SK-N-SH treated with all-trans-retinoic acid at 6 μM for 48 hours (cell line): ENCODE measurements at regions not wholly inside any gene's neighbourhood (a gene's known extent, or its start where the extent isn't known, plus 50 kb on each side); places are given as distances from the start of the nearest gene placed in this dataset.
A peak's percentile ranks its signal among the peaks of the same experiment; 100 is the strongest.

Source experiments
- ATAC-seq: fragments of 200-7000 bp; cut with Tn5 transposase; 3 replicates; pipeline ENCODE4 v1.9.1; 2020; ENCODE audit warnings: mild to moderate bottlenecking, moderate library complexity
- BACH2 ChIP-seq: fragments of 250-450 bp; sonication (Bioruptor Pico); IDR thresholded peaks from 2 replicates; pipeline ENCODE4 v1.9.0; 2021; ENCODE audit warnings: mild to moderate bottlenecking, borderline replicate concordance
- CSDC2 ChIP-seq: fragments of 250-450 bp; sonication (Bioruptor Pico); IDR thresholded peaks from 2 replicates; pipeline ENCODE4 v1.5.0; 2020; ENCODE audit warnings: mild to moderate bottlenecking, moderate library complexity
- ESRRG ChIP-seq: fragments of 250-450 bp; sonication (Bioruptor Pico); IDR thresholded peaks from 2 replicates; pipeline ENCODE4 v1.6.1; 2021; ENCODE audit warnings: mild to moderate bottlenecking
- ISL1 ChIP-seq: fragments of 250-450 bp; sonication (Bioruptor Pico); IDR thresholded peaks from 2 replicates; pipeline ENCODE4 v2.1.2; 2022; ENCODE audit warnings: mild to moderate bottlenecking, moderate library complexity
- OSR1 ChIP-seq: fragments of 250-450 bp; sonication (Bioruptor Pico); IDR thresholded peaks from 2 replicates; pipeline ENCODE4 v1.8.0; 2022; ENCODE audit warnings: moderate library complexity, mild to moderate bottlenecking, inconsistent platforms
- RARB ChIP-seq: fragments of 250-450 bp; sonication (Bioruptor Pico); IDR thresholded peaks from 2 replicates; pipeline ENCODE4 v1.8.0; 2021; ENCODE audit warnings: mild to moderate bottlenecking, moderate library complexity
- SNAI2 ChIP-seq: fragments of 250-450 bp; sonication (Bioruptor Pico); IDR thresholded peaks from 2 replicates; pipeline ENCODE4 v1.5.0; 2020; ENCODE audit warnings: mild to moderate bottlenecking, moderate library complexity
- TCF4 ChIP-seq: fragments of 250-450 bp; sonication (Bioruptor Pico); IDR thresholded peaks from 2 replicates; pipeline ENCODE4 v1.8.0; 2021; ENCODE audit warnings: mild to moderate bottlenecking, moderate library complexity, borderline replicate concordance
- TOX ChIP-seq: fragments of 250-450 bp; sonication (Bioruptor Pico); IDR thresholded peaks from 2 replicates; pipeline ENCODE4 v1.8.0; 2021; ENCODE audit warnings: mild to moderate bottlenecking, moderate library complexity, borderline replicate concordance
- ZC3H10 ChIP-seq: fragments of 250-450 bp; sonication (Bioruptor Pico); IDR thresholded peaks from 2 replicates; pipeline ENCODE4 v1.5.1; 2021; ENCODE audit warnings: mild to moderate bottlenecking, moderate library complexity
- ZFP3 ChIP-seq: fragments of 250-450 bp; sonication (Bioruptor Pico); IDR thresholded peaks from 2 replicates; pipeline ENCODE4 v1.5.0; 2020; ENCODE audit warnings: mild to moderate bottlenecking, moderate library complexity
- ZFP30 ChIP-seq: fragments of 450-650 bp; formaldehyde crosslinking; IDR thresholded peaks from 2 replicates; pipeline ENCODE4 v1.5.0; 2022; ENCODE audit warnings: mild to moderate bottlenecking, moderate library complexity
- ZNF565 ChIP-seq: fragments of 450-650 bp; formaldehyde crosslinking; conservative IDR thresholded peaks from 2 replicates; pipeline ENCODE4 v1.5.0; 2020; ENCODE audit warnings: low read depth, mild to moderate bottlenecking, moderate library complexity
- ZNF70 ChIP-seq: fragments of 450-650 bp; formaldehyde crosslinking; IDR thresholded peaks from 2 replicates; pipeline ENCODE4 v1.5.0; 2020; ENCODE audit warnings: mild to moderate bottlenecking, moderate library complexity
- TF ChIP-seq, protein P1 (sequence below): fragments of 250-450 bp; sonication (Bioruptor Pico); IDR thresholded peaks from 2 replicates; pipeline ENCODE4 v1.8.0; 2020; ENCODE audit warnings: mild to moderate bottlenecking, moderate library complexity, borderline replicate concordance
- TF ChIP-seq, protein P2 (sequence below): fragments of 250-450 bp; sonication (Bioruptor Pico); IDR thresholded peaks from 2 replicates; pipeline ENCODE4 v1.5.0; 2020; ENCODE audit warnings: mild to moderate bottlenecking, moderate library complexity
- TF ChIP-seq, protein P3 (sequence below): fragments of 250-450 bp; sonication (Bioruptor Pico); IDR thresholded peaks from 2 replicates; pipeline ENCODE4 v1.5.1; 2021; ENCODE audit warnings: mild to moderate bottlenecking, moderate library complexity
- TF ChIP-seq, protein P4 (sequence below): fragments of 250-450 bp; sonication (Bioruptor Pico); IDR thresholded peaks from 2 replicates; pipeline ENCODE4 v1.5.1; 2020; ENCODE audit warnings: low read depth, mild to moderate bottlenecking, moderate library complexity

DNA sequence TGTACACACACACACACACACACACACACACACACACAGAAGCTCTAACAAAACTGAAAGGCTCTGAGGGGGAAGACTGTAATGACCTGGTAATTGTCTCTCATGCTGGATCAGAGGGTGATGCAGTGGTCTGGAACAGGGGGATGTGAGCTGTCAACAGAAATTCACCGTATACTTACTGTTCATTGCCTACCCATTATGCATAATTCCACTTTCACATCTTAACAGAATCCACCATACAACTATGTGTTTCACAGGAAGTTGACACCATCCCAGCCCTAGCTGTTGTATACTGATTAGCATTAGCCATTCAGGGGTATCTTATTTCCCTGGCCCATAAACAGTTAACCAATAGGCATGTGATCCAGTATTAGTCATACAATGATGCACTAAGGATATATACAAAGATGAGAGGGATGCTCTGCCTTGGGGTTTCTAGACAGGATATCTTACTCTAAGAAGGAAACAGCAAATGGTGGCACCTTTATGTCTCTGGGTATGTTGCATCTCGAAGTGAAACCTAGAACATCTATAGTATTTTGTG is 396.5 kb upstream of the BRINP1 start (continued):
- TF ChIP-seq, protein P1, sequence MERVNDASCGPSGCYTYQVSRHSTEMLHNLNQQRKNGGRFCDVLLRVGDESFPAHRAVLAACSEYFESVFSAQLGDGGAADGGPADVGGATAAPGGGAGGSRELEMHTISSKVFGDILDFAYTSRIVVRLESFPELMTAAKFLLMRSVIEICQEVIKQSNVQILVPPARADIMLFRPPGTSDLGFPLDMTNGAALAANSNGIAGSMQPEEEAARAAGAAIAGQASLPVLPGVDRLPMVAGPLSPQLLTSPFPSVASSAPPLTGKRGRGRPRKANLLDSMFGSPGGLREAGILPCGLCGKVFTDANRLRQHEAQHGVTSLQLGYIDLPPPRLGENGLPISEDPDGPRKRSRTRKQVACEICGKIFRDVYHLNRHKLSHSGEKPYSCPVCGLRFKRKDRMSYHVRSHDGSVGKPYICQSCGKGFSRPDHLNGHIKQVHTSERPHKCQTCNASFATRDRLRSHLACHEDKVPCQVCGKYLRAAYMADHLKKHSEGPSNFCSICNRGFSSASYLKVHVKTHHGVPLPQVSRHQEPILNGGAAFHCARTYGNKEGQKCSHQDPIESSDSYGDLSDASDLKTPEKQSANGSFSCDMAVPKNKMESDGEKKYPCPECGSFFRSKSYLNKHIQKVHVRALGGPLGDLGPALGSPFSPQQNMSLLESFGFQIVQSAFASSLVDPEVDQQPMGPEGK (CRISPR knock-in tag), result no peak

DNA sequence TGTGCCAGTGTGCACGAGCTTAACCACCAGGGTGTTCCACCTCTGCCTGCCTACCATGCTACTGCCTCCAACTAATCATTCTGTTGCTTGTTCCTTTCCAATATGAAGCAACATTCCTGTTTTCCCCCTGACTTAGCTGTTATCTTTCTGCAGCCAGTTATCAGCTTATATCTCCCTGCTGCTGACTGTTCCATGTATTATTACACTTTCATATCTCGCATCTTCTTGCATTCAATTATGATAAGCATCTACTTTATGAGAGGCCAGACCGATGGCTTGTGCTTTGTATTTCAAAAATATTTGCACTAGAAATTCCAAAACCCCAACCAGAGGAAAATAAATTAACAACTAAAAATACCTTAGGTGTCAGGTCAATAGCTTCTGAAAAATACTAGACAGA is 394.0 kb upstream of the BRINP1 start:
- no peak for ATAC-seq
- no peak for TF ChIP-seq RARB (CRISPR knock-in tag)
- TF ChIP-seq TCF4 (CRISPR knock-in tag), result peak; percentile 40; the same call in 1 of the 2 replicates

DNA sequence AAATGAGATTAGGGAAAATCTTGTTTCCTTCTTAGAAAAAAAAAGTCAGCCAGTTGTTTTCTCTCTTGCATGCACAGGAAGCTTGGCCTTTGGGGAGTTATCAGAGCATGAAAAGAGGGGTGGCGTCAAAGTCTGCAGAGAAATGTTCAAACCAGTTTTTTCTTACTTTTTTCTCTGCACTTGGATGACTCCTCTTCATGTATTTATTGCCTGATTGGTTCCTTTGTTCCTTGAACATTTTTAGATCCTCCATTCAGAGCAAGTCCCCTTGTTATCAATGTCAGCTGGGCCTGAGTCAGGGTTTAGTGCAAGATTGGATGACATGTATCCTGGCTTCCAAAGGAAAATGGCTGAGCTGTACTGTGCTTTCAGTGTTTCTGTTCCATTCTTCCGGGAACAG is 392.6 kb upstream of the BRINP1 start:
- ATAC-seq, result no peak

DNA sequence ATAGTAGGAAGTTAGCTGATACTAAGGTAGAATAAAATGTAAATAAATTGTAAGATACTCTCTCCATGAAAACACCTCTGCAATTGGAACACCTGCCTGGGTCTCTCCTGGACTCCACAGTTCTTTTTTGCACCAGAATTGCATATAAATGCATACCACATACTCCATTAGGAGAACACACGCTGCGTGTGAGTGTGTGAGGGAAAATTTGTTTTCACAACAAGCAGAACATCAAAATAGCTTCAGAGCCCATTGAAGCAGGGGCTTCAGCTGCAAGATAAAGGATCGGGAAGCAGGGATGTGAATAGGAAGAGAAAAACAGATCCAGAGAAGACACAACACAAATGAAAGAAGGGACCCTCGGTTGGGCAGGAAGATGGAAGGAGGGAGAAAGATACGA is 389.8 kb upstream of the BRINP1 start:
- no peak for ATAC-seq
- TF ChIP-seq, protein P2, sequence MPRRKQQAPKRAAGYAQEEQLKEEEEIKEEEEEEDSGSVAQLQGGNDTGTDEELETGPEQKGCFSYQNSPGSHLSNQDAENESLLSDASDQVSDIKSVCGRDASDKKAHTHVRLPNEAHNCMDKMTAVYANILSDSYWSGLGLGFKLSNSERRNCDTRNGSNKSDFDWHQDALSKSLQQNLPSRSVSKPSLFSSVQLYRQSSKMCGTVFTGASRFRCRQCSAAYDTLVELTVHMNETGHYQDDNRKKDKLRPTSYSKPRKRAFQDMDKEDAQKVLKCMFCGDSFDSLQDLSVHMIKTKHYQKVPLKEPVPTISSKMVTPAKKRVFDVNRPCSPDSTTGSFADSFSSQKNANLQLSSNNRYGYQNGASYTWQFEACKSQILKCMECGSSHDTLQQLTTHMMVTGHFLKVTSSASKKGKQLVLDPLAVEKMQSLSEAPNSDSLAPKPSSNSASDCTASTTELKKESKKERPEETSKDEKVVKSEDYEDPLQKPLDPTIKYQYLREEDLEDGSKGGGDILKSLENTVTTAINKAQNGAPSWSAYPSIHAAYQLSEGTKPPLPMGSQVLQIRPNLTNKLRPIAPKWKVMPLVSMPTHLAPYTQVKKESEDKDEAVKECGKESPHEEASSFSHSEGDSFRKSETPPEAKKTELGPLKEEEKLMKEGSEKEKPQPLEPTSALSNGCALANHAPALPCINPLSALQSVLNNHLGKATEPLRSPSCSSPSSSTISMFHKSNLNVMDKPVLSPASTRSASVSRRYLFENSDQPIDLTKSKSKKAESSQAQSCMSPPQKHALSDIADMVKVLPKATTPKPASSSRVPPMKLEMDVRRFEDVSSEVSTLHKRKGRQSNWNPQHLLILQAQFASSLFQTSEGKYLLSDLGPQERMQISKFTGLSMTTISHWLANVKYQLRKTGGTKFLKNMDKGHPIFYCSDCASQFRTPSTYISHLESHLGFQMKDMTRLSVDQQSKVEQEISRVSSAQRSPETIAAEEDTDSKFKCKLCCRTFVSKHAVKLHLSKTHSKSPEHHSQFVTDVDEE (CRISPR knock-in tag), result no peak
- no peak for TF ChIP-seq ISL1 (CRISPR knock-in tag)

More for the DNA sequence above, 392.6 kb upstream of the BRINP1 start:
- TF ChIP-seq BACH2 (CRISPR knock-in tag), result no peak
- TF ChIP-seq CSDC2 (CRISPR knock-in tag), result no peak
- TF ChIP-seq SNAI2 (CRISPR knock-in tag), result no peak
- no peak for TF ChIP-seq ZNF70 (CRISPR knock-in tag)
- no peak for TF ChIP-seq ISL1 (CRISPR knock-in tag)

DNA sequence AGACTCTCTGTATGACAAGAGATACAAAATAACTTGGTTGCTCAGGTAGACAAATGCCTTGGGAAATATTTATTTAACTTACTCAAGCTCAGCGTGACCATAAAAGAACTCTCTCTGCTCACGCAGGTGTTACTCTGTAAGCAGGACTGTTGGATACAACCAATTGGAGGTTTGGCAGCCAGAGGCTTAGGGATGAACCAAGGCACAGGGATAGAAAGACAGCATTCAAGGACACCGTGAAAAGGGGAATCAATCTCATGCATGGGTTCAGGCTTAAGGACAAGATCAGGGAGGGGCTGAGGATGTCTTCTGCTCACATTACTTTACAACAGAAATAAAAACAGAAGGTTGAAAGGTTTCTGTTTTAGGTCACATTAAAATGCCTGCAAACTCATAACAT is 389.0 kb upstream of the BRINP1 start:
- TF ChIP-seq ZNF70 (CRISPR knock-in tag), result no peak
- no peak for TF ChIP-seq RARB (CRISPR knock-in tag)
- TF ChIP-seq, protein P3, sequence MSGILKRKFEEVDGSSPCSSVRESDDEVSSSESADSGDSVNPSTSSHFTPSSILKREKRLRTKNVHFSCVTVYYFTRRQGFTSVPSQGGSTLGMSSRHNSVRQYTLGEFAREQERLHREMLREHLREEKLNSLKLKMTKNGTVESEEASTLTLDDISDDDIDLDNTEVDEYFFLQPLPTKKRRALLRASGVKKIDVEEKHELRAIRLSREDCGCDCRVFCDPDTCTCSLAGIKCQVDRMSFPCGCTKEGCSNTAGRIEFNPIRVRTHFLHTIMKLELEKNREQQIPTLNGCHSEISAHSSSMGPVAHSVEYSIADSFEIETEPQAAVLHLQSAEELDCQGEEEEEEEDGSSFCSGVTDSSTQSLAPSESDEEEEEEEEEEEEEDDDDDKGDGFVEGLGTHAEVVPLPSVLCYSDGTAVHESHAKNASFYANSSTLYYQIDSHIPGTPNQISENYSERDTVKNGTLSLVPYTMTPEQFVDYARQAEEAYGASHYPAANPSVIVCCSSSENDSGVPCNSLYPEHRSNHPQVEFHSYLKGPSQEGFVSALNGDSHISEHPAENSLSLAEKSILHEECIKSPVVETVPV (CRISPR knock-in tag), result no peak
- TF ChIP-seq, protein P4, sequence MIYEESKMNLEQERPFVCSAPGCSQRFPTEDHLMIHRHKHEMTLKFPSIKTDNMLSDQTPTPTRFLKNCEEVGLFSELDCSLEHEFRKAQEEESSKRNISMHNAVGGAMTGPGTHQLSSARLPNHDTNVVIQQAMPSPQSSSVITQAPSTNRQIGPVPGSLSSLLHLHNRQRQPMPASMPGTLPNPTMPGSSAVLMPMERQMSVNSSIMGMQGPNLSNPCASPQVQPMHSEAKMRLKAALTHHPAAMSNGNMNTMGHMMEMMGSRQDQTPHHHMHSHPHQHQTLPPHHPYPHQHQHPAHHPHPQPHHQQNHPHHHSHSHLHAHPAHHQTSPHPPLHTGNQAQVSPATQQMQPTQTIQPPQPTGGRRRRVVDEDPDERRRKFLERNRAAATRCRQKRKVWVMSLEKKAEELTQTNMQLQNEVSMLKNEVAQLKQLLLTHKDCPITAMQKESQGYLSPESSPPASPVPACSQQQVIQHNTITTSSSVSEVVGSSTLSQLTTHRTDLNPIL (CRISPR knock-in tag), result no peak
- TF ChIP-seq ZFP30 (CRISPR knock-in tag), result no peak
- no peak for TF ChIP-seq TOX (CRISPR knock-in tag)
- TF ChIP-seq ZFP3 (CRISPR knock-in tag), result no peak
- TF ChIP-seq ZNF565 (CRISPR knock-in tag), result no peak
- TF ChIP-seq OSR1 (CRISPR knock-in tag), result no peak
- ATAC-seq, result no peak

DNA sequence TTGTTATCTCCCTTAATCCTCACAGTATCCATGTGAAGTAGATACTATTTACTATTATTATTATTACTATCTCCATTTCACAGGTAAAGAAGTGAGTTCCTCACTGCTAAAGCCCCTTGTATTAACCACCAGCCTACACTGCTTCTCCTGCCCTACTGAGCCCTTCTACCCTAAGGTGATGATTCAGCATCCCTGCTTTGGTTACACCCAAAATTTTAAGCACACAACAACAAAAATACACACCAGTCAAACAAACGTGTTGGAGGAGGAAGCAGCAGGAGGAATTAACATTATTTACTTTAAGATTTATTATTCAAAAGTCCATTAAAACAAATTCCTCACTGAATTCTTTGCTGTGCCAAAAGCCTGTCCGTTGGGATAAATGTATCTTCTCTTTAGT is 370.2 kb upstream of the BRINP1 start:
- no peak for ATAC-seq
- TF ChIP-seq ISL1 (CRISPR knock-in tag) (no peak), ZC3H10 (CRISPR knock-in tag) (no peak), CSDC2 (CRISPR knock-in tag) (no peak), OSR1 (CRISPR knock-in tag) (no peak), ZFP30 (CRISPR knock-in tag) (no peak), ESRRG (CRISPR knock-in tag) (no peak), SNAI2 (CRISPR knock-in tag) (no peak), ZNF565 (CRISPR knock-in tag) (no peak), TCF4 (CRISPR knock-in tag) (no peak), RARB (CRISPR knock-in tag) (no peak)
- TF ChIP-seq, protein P2 (CRISPR knock-in tag), result no peak
- TF ChIP-seq, protein P1 (CRISPR knock-in tag), result no peak
